ENCODE measurements at regions not wholly inside any gene's neighbourhood (a gene's known extent, or its start where the extent isn't known, plus 50 kb on each side); places are given as distances from the start of the nearest gene placed in this dataset.

GRCh38 chr10:8513155-8514147 is 459.0 kb downstream of the GATA3 start (continued):
- TF ChIP-seq CUX1 (IDR thresholded peaks at IDR 0.05; ENCODE audit: insufficient replicate concordance, low read depth, low read length) (no peak), GATAD2B (conservative IDR thresholded peaks at IDR 0.05; ENCODE audit: low read depth) (no peak)

- Histone ChIP-seq H3K9me3 (replicated peaks; ENCODE audit: control insufficient read depth, insufficient read depth, low read length) (no peaks in the 10 kb centered on the region), H3K79me2 (ENCODE audit: control insufficient read depth, insufficient read depth, low read length) (no peaks in the 10 kb centered on the region), H3K36me3 (ENCODE audit: control insufficient read depth in 2 of 2, insufficient read depth in 2 of 2, low read length in 1 of 2) (no peaks in the 10 kb centered on the region), H3K27me3 (replicated peaks in 1 of 2; ENCODE audit: control insufficient read depth in 2 of 2, insufficient read depth in 2 of 2, low read length in 1 of 2) (no peaks in the 10 kb centered on the region), H3K4me1 (ENCODE audit: control insufficient read depth, insufficient read depth, low read length) (no peaks in the 10 kb centered on the region), H3K4me2 (ENCODE audit: control insufficient read depth, insufficient read depth) (no peak overlapping the region), H3K27ac (ENCODE audit: control insufficient read depth, insufficient read depth) (no peak overlapping the region), H3K4me3 (no peak overlapping the region), H2AFZ (ENCODE audit: control insufficient read depth, low read depth, low read length) (no peak overlapping the region), H4K20me1 (ENCODE audit: control insufficient read depth, insufficient read depth) (no peaks in the 10 kb centered on the region), H3K9ac (ENCODE audit: control insufficient read depth, insufficient read depth, low read length) (no peak overlapping the region)
- SMC1A ChIA-PET (ENCODE audit: uncharacterized antibody, unreplicated experiment), result no interaction called here
- in situ Hi-C loops (cut with MboI), result no loop called here
- CTCF ChIA-PET, result no interaction called here
- WGBS (ENCODE audit: insufficient coverage, insufficient replicate concordance, low lambda C conversion rate, missing lambda C conversion rate), result 22% methylated on average over 2 of the region's 2 CpGs
- ATAC-seq (no peak), FAIRE-seq (no peak), DNase-seq (ENCODE audit: low read depth, low spot score) (no peak)
- RAD21 ChIA-PET (ENCODE audit: unreplicated experiment), result interaction anchor here (0.6 kb wide), 1 partner anchor 627 kb away, joined by 4 read pairs; no protein-coding TSS in a partner anchor
- BruUV-seq (replicated peaks), result no TSS peak
- POLR2A ChIA-PET, result no interaction called here
- intact Hi-C loops (cut with micrococcal nuclease; ENCODE audit: unreplicated experiment), result no loop called here
- TF ChIP-seq EP300 (IDR thresholded peaks at IDR 0.05; ENCODE audit: borderline replicate concordance in 1 of 2, control insufficient read depth in 1 of 2, low read depth in 2 of 2, low read length in 2 of 2) (no peak), TAF1 (IDR thresholded peaks at IDR 0.05; ENCODE audit: borderline replicate concordance, low read depth, low read length) (no peak), NBN (IDR thresholded peaks at IDR 0.05) (no peak), ETV6 (conservative IDR thresholded peaks at IDR 0.05 in 1 of 2, IDR thresholded peaks at IDR 0.05 in 1 of 2; ENCODE audit: borderline replicate concordance in 1 of 2, low read depth in 1 of 2) (no peak), BCLAF1 (IDR thresholded peaks at IDR 0.05) (no peak), PML (IDR thresholded peaks at IDR 0.05; ENCODE audit: low read length) (no peak), CEBPZ (IDR thresholded peaks at IDR 0.05; ENCODE audit: low read depth, low read length) (no peak)
These were observed 465.9 kb downstream of the GATA3 start for GRCh38 chr10:8520382-8520781.
